ENCODE measurements at regions not wholly inside any gene's neighbourhood (a gene's known extent, or its start where the extent isn't known, plus 50 kb on each side); places are given as distances from the start of the nearest gene placed in this dataset.
"Not testable (repeated sequence)": the region's sequence is repeated elsewhere in the genome, so short reads cannot be mapped to it uniquely, and the experiment has no call there.

- no peak for TF ChIP-seq CTCF (conservative IDR thresholded peaks at IDR 0.05)
- H3K27ac ChIP-seq: no peak overlapping the region
These were observed 158.1 kb upstream of the SGCG start for GRCh38 chr13:23022704-23023103.

GRCh38 chr13:23025864-23026608 lies 154.7 kb upstream of the SGCG start:
- no peak overlapping the region for H3K27ac ChIP-seq
- TF ChIP-seq CTCF (conservative IDR thresholded peaks at IDR 0.05): no peak

GRCh38 chr13:23039266-23039935 lies 141.4 kb upstream of the SGCG start:
- TF ChIP-seq CTCF (conservative IDR thresholded peaks at IDR 0.05): no peak

GRCh38 chr13:23042181-23042580 lies 138.6 kb upstream of the SGCG start:
- H3K27ac ChIP-seq: no peak overlapping the region
- no peak for TF ChIP-seq CTCF (conservative IDR thresholded peaks at IDR 0.05)

More at GRCh38 chr13:23039266-23039935, 141.4 kb upstream of the SGCG start:
- H3K27ac ChIP-seq: no peak overlapping the region

- TF ChIP-seq CTCF (conservative IDR thresholded peaks at IDR 0.05): no peak
- no peak overlapping the region for H3K27ac ChIP-seq
These were observed 135.9 kb upstream of the SGCG start for GRCh38 chr13:23044906-23045305.

- TF ChIP-seq CTCF (conservative IDR thresholded peaks at IDR 0.05): no peak
- no peak overlapping the region for H3K27ac ChIP-seq
These were observed 130.7 kb upstream of the SGCG start for GRCh38 chr13:23050126-23050525.

GRCh38 chr13:23053711-23054110 lies 127.1 kb upstream of the SGCG start:
- H3K27ac ChIP-seq: not testable (repeated sequence)

GRCh38 chr13:23059173-23059572 lies 121.6 kb upstream of the SGCG start:
- H3K27ac ChIP-seq: no peak overlapping the region
- TF ChIP-seq CTCF (conservative IDR thresholded peaks at IDR 0.05): no peak
